ENCODE measurements at regions not wholly inside any gene's neighbourhood (a gene's known extent, or its start where the extent isn't known, plus 50 kb on each side); places are given as distances from the start of the nearest gene placed in this dataset.

GRCh38 chr15:79653533-79653932 is 221.4 kb downstream of the MINAR1 start:
- Histone ChIP-seq H3K27ac (no peak overlapping the region), H3K9me3 (no peaks in the 10 kb centered on the region), H3K27me3 (ENCODE audit: insufficient read depth in 3 of 3, low read length in 2 of 3) (peaks cover 0 to 3% (median 3%) of the 10 kb centered on the region in 3 donors), H3K36me3 (ENCODE audit: insufficient read depth in 1 of 2, low read depth in 1 of 2) (no peaks in the 10 kb centered on the region), H3K4me1 (no peaks in the 10 kb centered on the region), H3K4me3 (no peak overlapping the region)
- intact Hi-C loops (cut with DNase I), result no loop called here
- no peak for TF ChIP-seq CTCF (IDR thresholded peaks at IDR 0.05)
- DNase-seq (no peak), ATAC-seq (no peak)
- WGBS, 3 donors, result 31 to 49% (median 43%) methylated on average over 1 of the region's 1 CpG

- no peaks in the 10 kb centered on the region for H3K36me3 ChIP-seq (ENCODE audit: insufficient read depth in 1 of 2, low read depth in 1 of 2)
- ATAC-seq (no peak), DNase-seq (no peak)
- no peak overlapping the region for H3K4me3 ChIP-seq
- WGBS, 3 donors, result 59 to 73% (median 68%) methylated on average over 5 of the region's 5 CpGs
- no peak overlapping the region for H3K27ac ChIP-seq
- no peak for TF ChIP-seq CTCF (IDR thresholded peaks at IDR 0.05)
- no peaks in the 10 kb centered on the region for H3K4me1 ChIP-seq
- intact Hi-C loops (cut with DNase I), result no loop called here
- no peaks in the 10 kb centered on the region for H3K9me3 ChIP-seq
- H3K27me3 ChIP-seq (ENCODE audit: insufficient read depth in 3 of 3, low read length in 2 of 3), result peaks cover 0 to 3% (median 3%) of the 10 kb centered on the region in 3 donors
Measured at GRCh38 chr15:79656151-79657000, 224.2 kb downstream of the MINAR1 start.

- DNase-seq, result no peak
- Histone ChIP-seq H3K9me3 (no peaks in the 10 kb centered on the region), H3K27ac (no peak overlapping the region), H3K27me3 (ENCODE audit: insufficient read depth in 3 of 3, low read length in 2 of 3) (peaks cover 0 to 3% (median 3%) of the 10 kb centered on the region in 3 donors), H3K4me1 (no peaks in the 10 kb centered on the region), H3K4me3 (no peak overlapping the region), H3K36me3 (ENCODE audit: insufficient read depth in 1 of 2, low read depth in 1 of 2) (no peaks in the 10 kb centered on the region)
- intact Hi-C loops (cut with DNase I), result no loop called here
- no peak for TF ChIP-seq CTCF (IDR thresholded peaks at IDR 0.05)
- 50 to 56% (median 56%) methylated on average over 2 of the region's 2 CpGs for WGBS, 3 donors
- no peak for ATAC-seq
Measured at GRCh38 chr15:79657722-79658121, 225.6 kb downstream of the MINAR1 start.

GRCh38 chr15:79659691-79660090 is 227.6 kb downstream of the MINAR1 start:
- TF ChIP-seq CTCF (IDR thresholded peaks at IDR 0.05), result no peak
- 79 to 88% (median 81%) methylated on average over 2 of the region's 2 CpGs for WGBS, 3 donors
- Histone ChIP-seq H3K4me1 (no peaks in the 10 kb centered on the region), H3K27me3 (ENCODE audit: insufficient read depth in 3 of 3, low read length in 2 of 3) (peaks cover 0 to 8% (median 2%) of the 10 kb centered on the region in 3 donors), H3K9me3 (no peaks in the 10 kb centered on the region), H3K27ac (no peak overlapping the region), H3K4me3 (no peak overlapping the region), H3K36me3 (ENCODE audit: insufficient read depth in 1 of 2, low read depth in 1 of 2) (no peaks in the 10 kb centered on the region)
- DNase-seq (no peak), ATAC-seq (no peak)
- intact Hi-C loops (cut with DNase I), result no loop called here
